ENCODE measurements at regions not wholly inside any gene's neighbourhood (a gene's known extent, or its start where the extent isn't known, plus 50 kb on each side); places are given as distances from the start of the nearest gene placed in this dataset.

- no peaks in the 10 kb centered on the region for H3K9me3 ChIP-seq (ENCODE audit: control insufficient read depth in 4 of 4, low read length in 3 of 4)
- WGBS: 71% methylated on average over 16 of the region's 16 CpGs
- H3K27me3 ChIP-seq (ENCODE audit: control insufficient read depth in 4 of 4, insufficient read depth in 4 of 4, low read length in 3 of 4): peaks cover 0 to 2% (median 0%) of the 10 kb centered on the region in 4 donors
- H3K9ac ChIP-seq (ENCODE audit: low read depth in 1 of 2, low read length in 2 of 2): no peak overlapping the region
- no peaks in the 10 kb centered on the region for H3K36me3 ChIP-seq (ENCODE audit: control insufficient read depth in 4 of 4, insufficient read depth in 3 of 4, low read depth in 1 of 4, low read length in 3 of 4)
- no peak for DNase-seq (ENCODE audit: low spot score)
- TF ChIP-seq YY1 (IDR thresholded peaks at IDR 0.05) (no peak), FOXA2 (IDR thresholded peaks at IDR 0.05) (no peak), FOXA1 (IDR thresholded peaks at IDR 0.05) (no peak), CTCF (IDR thresholded peaks at IDR 0.05; ENCODE audit: low read depth, low read length, missing input control) (no peak), HNF4G (IDR thresholded peaks at IDR 0.05) (no peak), RXRA (IDR thresholded peaks at IDR 0.05) (no peak), ATF3 (IDR thresholded peaks at IDR 0.05) (no peak), HNF4A (conservative IDR thresholded peaks at IDR 0.05) (no peak), SP1 (IDR thresholded peaks at IDR 0.05) (no peak), GABPA (IDR thresholded peaks at IDR 0.05 in 1 of 2, conservative IDR thresholded peaks at IDR 0.05 in 1 of 2) (no peak)
- no peak overlapping the region for H3K4me3 ChIP-seq (ENCODE audit: low read depth in 1 of 3, low read length in 3 of 3)
- H3K27ac ChIP-seq (ENCODE audit: low read depth in 1 of 2, low read length in 2 of 2): no peak overlapping the region
- peaks cover 4 to 10% (median 5%) of the 10 kb centered on the region in 4 donors for H3K4me1 ChIP-seq (ENCODE audit: control insufficient read depth in 4 of 4, insufficient read depth in 4 of 4, low read length in 3 of 4)
Observed at GRCh38 chr2:239747274-239747673, 277.9 kb downstream of the NDUFA10 start.

- WGBS: 81% methylated on average over 17 of the region's 17 CpGs
- no peaks in the 10 kb centered on the region for H3K36me3 ChIP-seq (ENCODE audit: control insufficient read depth in 4 of 4, insufficient read depth in 3 of 4, low read depth in 1 of 4, low read length in 3 of 4)
- peaks cover 0 to 2% (median 0%) of the 10 kb centered on the region in 4 donors for H3K27me3 ChIP-seq (ENCODE audit: control insufficient read depth in 4 of 4, insufficient read depth in 4 of 4, low read length in 3 of 4)
- H3K4me3 ChIP-seq (ENCODE audit: low read depth in 1 of 3, low read length in 3 of 3): no peak overlapping the region
- peaks cover 4 to 10% (median 9%) of the 10 kb centered on the region in 4 donors for H3K4me1 ChIP-seq (ENCODE audit: control insufficient read depth in 4 of 4, insufficient read depth in 4 of 4, low read length in 3 of 4)
- H3K9ac ChIP-seq (ENCODE audit: low read depth in 1 of 2, low read length in 2 of 2): no peak overlapping the region
- TF ChIP-seq CTCF (IDR thresholded peaks at IDR 0.05; ENCODE audit: low read depth, low read length, missing input control): no peak
- no peak for TF ChIP-seq FOXA1 (IDR thresholded peaks at IDR 0.05)
- no peak for TF ChIP-seq EGR1 (IDR thresholded peaks at IDR 0.05; ENCODE audit: low read depth in 2 of 2)
- TF ChIP-seq HNF4A (conservative IDR thresholded peaks at IDR 0.05): no peak
- TF ChIP-seq MAX (IDR thresholded peaks at IDR 0.05): no peak
- TF ChIP-seq RXRA (IDR thresholded peaks at IDR 0.05): no peak
- no peak for TF ChIP-seq GABPA (IDR thresholded peaks at IDR 0.05 in 1 of 2, conservative IDR thresholded peaks at IDR 0.05 in 1 of 2)
- no peak for TF ChIP-seq SP1 (IDR thresholded peaks at IDR 0.05)
- TF ChIP-seq ZBTB33 (IDR thresholded peaks at IDR 0.05): no peak
- no peak for TF ChIP-seq HNF4G (IDR thresholded peaks at IDR 0.05)
- H3K9me3 ChIP-seq (ENCODE audit: control insufficient read depth in 4 of 4, low read length in 3 of 4): no peaks in the 10 kb centered on the region
- DNase-seq (ENCODE audit: low spot score): no peak
- H3K27ac ChIP-seq (ENCODE audit: low read depth in 1 of 2, low read length in 2 of 2): no peak overlapping the region
Observed at GRCh38 chr2:239746559-239747246, 278.4 kb downstream of the NDUFA10 start.

Data from liver (tissue), 8 donors.